IPS DF 4.7 (cell line): ENCODE measurements at regions not wholly inside any gene's neighbourhood (a gene's known extent, or its start where the extent isn't known, plus 50 kb on each side); places are given as distances from the start of the nearest gene placed in this dataset.
"Not testable (repeated sequence)": the region's sequence is repeated elsewhere in the genome, so short reads cannot be mapped to it uniquely, and the experiment has no call there.

Source experiments
- DNase-seq: peaks from one replicate; pipeline ENCODE4 v3.0.0-alpha.2; 2013; ENCODE audit warnings: low spot score; ENCODE audit errors: extremely low read depth

GRCh38 chr16:18263046-18263445, 73.5 kb downstream of the NPIPA8 start:
- not testable (repeated sequence) for DNase-seq

GRCh38 chr16:18261848-18262247, 74.7 kb downstream of the NPIPA8 start:
- DNase-seq: not testable (repeated sequence)

DNA sequence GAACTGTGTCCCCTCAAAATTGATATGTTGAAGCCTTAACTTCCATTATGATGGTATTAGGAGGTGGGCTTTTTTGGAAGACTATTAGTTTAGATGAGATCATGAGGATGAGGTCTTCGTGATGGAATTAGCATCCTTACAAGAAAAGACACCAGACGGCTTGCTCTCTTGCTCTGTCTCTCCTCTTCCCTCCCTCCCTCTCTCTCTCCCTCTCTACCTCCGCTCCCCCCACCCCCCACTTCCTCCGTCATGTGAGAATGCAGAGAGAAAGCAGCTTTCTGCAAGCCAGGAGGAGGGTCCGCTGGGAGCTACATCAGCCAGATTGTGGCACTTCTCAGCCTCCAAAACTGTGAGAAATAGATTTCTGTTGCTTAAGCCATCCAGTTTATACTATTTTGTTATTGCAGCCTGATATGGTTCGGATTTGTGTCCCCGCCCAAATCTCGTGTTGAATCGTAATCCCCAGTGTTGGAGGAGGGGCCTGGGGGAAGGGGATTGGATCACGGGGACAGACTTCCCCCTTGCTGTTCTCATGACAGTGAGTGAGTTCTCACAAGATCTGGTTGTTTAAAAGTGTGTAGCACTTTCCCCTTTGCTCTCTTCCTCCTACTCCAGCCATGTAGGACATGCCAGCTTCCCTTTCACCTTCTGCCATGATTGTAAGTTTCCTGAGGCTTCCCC, 76.9 kb downstream of the NPIPA8 start:
- not testable (repeated sequence) for DNase-seq

DNA sequence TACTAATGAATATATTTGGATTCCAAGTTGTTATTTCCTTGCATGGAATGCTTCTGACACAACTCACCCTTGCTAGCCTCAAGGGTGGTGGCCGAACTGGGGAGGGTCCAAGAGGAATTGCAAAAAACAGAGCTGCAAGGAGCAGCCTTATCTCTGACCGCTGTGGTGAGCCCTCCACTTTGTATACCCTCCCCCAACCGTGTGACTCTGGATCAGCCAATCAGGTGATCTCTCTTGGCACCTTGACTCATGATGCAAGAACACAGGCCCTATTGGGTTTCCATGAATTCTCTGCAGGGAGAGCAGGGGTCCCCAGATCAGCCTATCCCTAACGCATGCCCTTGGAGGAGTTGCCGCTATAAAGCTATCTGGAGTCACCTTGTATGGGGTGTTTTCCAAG, 83.6 kb downstream of the NPIPA8 start:
- DNase-seq: not testable (repeated sequence)

- DNase-seq: not testable (repeated sequence)
Measured at GRCh38 chr16:18230505-18230904, 106.0 kb downstream of the NPIPA8 start.

DNA sequence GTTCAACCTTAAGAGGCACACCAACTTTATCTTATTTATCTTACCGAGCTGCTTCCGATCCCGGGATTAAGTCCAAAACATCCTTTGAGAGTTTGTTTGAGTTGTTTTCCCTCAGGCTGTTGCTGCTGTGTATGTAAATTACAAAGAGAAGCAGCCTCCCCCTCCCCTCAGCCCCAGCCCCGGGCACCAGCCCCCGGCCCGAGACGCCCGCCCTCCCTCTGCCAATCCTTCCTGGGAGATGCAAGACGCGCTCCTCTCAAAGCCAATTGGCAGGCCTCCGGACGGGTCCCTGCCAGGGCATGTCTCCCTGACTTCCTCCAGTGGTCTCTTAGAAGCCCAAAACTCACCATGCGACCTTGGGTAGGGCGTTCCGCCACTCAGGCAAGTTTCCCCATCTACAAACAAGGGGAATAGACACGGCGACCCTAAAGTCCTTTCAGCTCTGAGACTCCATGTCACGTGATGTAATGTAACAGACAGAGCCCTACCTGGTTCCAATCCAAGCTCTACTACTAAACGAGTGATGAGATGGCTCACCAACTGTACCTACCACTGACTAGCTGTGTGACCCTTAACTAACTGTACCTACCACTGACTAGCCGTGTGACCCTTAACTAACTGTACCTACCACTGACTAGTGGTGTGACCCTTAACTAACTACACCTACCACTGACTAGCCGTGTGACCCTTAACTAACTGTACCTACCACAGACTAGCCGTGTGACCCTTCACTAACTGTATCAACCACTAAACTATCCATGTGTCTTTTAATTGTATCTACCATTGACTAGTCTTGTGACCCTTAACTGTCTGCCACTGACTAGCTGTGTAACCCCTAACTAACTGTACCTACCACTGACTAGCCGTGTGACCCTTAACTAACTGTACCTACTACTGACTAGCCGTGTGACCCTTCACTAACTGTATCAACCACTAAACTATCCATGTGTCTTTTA, 114.2 kb downstream of the NPIPA8 start:
- DNase-seq: not testable (repeated sequence)

DNA sequence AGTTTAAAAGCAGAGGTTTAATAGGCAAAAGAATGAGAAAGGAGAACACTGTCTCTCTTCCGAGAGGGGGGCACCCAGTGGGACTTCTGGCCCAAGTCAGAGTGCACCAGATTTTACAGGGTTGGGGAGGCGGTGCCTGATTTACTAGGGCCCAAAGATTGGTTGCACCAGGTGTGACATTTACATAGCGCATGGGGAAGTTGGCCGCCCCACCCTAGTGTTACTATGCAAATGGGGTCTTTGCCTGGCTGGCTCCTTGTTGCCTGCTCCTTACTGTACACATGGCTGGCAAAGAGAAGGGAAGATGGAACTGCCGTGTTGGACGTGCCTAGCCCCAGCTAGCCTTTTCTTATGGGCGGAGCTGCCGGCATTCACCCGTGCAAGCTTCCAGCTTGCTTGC, 118.8 kb downstream of the NPIPA8 start:
- not testable (repeated sequence) for DNase-seq

- not testable (repeated sequence) for DNase-seq
Measured at GRCh38 chr16:18216814-18217213, 119.7 kb downstream of the NPIPA8 start.

GRCh38 chr16:18213810-18214209, 122.7 kb downstream of the NPIPA8 start:
- DNase-seq: not testable (repeated sequence)

GRCh38 chr16:18211505-18211904, 125.0 kb downstream of the NPIPA8 start:
- not testable (repeated sequence) for DNase-seq

- DNase-seq: not testable (repeated sequence)
Measured at GRCh38 chr16:18204786-18205185, 131.8 kb downstream of the NPIPA8 start.

DNA sequence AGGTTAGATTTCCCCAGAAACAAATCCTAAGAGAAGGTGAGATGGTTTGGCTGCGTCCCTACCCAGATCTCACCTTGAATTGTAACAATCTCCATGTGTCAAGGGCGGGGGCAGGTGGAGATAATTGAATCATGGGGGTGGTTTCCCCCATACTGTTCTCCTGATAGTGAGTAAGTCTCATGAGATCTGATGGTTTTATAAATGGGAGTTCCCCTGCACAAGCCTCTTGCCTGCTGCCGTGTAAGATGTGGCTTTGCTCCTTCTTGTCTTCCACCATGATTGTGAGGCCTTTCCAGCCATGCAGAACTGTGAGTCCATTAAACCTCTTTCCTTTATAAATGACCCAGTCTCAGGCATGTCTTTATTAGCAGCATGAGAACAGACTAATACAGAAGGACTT, 132.2 kb downstream of the NPIPA8 start:
- not testable (repeated sequence) for DNase-seq

- DNase-seq: not testable (repeated sequence)
Measured at GRCh38 chr16:18201511-18201910, 135.0 kb downstream of the NPIPA8 start.

DNA sequence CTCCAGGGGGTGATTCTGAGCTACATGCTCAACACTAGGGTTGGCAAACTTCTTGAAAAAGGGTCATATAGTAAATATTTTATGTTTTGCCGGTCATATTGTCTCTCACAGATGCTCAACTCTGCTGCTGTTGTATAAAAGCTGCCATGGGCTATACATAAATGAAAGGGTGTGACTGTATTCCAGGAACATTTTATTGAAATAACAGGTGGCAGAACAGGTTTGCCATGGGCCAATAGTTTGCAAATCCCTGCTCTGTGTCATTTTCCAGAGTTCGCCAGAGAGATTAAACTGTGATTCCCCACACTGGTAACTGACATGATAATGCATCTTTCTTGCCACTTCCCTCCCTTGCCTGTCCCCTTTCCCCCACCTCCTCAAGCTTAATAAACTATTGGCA, 144.1 kb downstream of the NPIPA8 start:
- DNase-seq: not testable (repeated sequence)

DNA sequence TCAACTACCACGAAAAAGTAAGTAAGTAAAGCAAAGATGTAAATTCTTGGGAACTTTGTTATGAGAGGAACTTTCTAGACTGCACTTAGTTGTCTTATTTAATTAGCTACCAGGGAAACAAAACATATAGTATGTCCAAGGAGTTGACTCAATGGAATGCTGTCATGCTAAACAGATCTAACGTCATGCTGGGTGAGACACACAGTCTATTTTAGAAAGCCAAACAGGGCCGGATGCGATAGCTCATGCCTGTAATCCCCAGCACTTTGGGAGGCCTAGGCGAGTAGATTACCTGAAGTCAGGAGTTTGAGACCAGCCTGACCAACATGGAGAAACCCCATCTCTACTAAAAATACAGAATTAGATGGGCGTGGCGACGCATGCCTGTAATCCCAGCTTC, 146.4 kb downstream of the NPIPA8 start:
- not testable (repeated sequence) for DNase-seq

- not testable (repeated sequence) for DNase-seq
Measured at GRCh38 chr16:18184755-18185154, 151.8 kb downstream of the NPIPA8 start.

GRCh38 chr16:18181028-18181427, 155.5 kb downstream of the NPIPA8 start:
- not testable (repeated sequence) for DNase-seq

GRCh38 chr16:18173945-18174497, 162.5 kb downstream of the NPIPA8 start:
- not testable (repeated sequence) for DNase-seq

- DNase-seq: not testable (repeated sequence)
Measured at GRCh38 chr16:18162293-18162692, 174.2 kb downstream of the NPIPA8 start.

- DNase-seq: not testable (repeated sequence)
Measured at GRCh38 chr16:18161224-18161623, 175.3 kb downstream of the NPIPA8 start.

GRCh38 chr16:18159185-18159584, 177.4 kb downstream of the NPIPA8 start:
- DNase-seq: not testable (repeated sequence)

GRCh38 chr16:18157854-18158253, 178.7 kb downstream of the NPIPA8 start:
- not testable (repeated sequence) for DNase-seq
